Activated naive CD4-positive, alpha-beta T cell treated with anti-CD3 and anti-CD28 coated beads, Interleukin-2, amount 50 U/mL, for 24 hours (primary cell): ENCODE measurements at regions not wholly inside any gene's neighbourhood (a gene's known extent, or its start where the extent isn't known, plus 50 kb on each side); places are given as distances from the start of the nearest gene placed in this dataset.
"Not testable (repeated sequence)": the region's sequence is repeated elsewhere in the genome, so short reads cannot be mapped to it uniquely, and the experiment has no call there.

ENCODE experiments used
- H3K27ac Mint-ChIP-seq: one replicate; pipeline ENCODE4 v1.8.0; 2021; ENCODE audit warnings: mild to moderate bottlenecking, mixed read lengths
- H3K27me3 Mint-ChIP-seq: one replicate; pipeline ENCODE4 v1.8.0; 2021; ENCODE audit warnings: mixed read lengths
- H3K36me3 Mint-ChIP-seq: one replicate; pipeline ENCODE4 v1.8.0; 2021; ENCODE audit warnings: mixed read lengths
- H3K4me1 Mint-ChIP-seq: one replicate; pipeline ENCODE4 v1.8.0; 2021; ENCODE audit warnings: mixed read lengths
- H3K4me3 Mint-ChIP-seq: one replicate; pipeline ENCODE4 v1.8.0; 2021; ENCODE audit warnings: mild to moderate bottlenecking, mixed read lengths
- H3K9me3 Mint-ChIP-seq: one replicate; pipeline ENCODE4 v1.8.0; 2021; ENCODE audit warnings: mixed read lengths

DNA sequence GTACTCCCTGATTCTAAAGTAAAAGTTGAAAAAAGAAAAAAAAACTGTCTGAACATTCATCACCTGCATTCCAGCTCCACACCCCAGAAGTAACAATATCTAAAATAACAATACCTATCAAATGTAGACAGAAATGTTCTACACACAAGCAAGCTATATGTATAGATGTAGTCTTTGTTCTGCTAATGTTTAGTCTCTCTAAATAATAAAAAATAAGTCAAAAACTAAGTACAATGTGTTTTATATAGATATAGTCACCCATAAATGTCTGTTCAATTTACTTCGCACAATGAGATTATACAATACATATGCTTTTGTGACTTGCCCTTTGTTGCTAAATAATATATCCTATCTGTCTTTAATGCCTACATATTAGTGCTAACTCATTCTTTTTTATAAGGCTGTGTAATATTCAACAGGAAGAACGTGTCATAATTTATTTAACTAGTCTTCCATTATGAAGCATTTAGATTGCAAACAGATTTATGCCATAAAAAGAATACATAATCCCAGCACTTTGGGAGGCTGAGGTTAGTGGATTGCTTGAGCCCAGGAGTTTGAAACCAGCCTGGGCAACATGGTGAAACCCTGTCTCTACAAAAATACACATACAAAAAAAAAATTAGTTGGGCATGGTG lies 216.2 kb upstream of the ZNF217 start:
- Mint-ChIP-seq H3K4me3 (no peak overlapping the region), H3K27me3 (no peaks in the 10 kb centered on the region)

GRCh38 chr20:53809217-53809616 lies 215.6 kb upstream of the ZNF217 start:
- H3K36me3 Mint-ChIP-seq, result no peaks in the 10 kb centered on the region
- peak overlapping the region; percentile 41 for H3K27ac Mint-ChIP-seq
- no peak overlapping the region for H3K4me3 Mint-ChIP-seq
- peaks cover 10% of the 10 kb centered on the region for H3K4me1 Mint-ChIP-seq
- H3K27me3 Mint-ChIP-seq, result no peaks in the 10 kb centered on the region
- no peaks in the 10 kb centered on the region for H3K9me3 Mint-ChIP-seq

More for the DNA sequence above, 216.2 kb upstream of the ZNF217 start:
- Mint-ChIP-seq H3K36me3 (no peaks in the 10 kb centered on the region), H3K4me1 (peaks cover 15% of the 10 kb centered on the region), H3K27ac (no peak overlapping the region), H3K9me3 (no peaks in the 10 kb centered on the region)

GRCh38 chr20:53808733-53809132 lies 215.1 kb upstream of the ZNF217 start:
- Mint-ChIP-seq H3K4me3 (no peak overlapping the region), H3K4me1 (peaks cover 5% of the 10 kb centered on the region), H3K27me3 (no peaks in the 10 kb centered on the region), H3K36me3 (peaks cover 1% of the 10 kb centered on the region), H3K27ac (no peak overlapping the region), H3K9me3 (no peaks in the 10 kb centered on the region)

- not testable (repeated sequence) for H3K4me3 Mint-ChIP-seq, H3K4me1 Mint-ChIP-seq, H3K27me3 Mint-ChIP-seq, H3K36me3 Mint-ChIP-seq, H3K9me3 Mint-ChIP-seq, H3K27ac Mint-ChIP-seq
These were observed 214.7 kb upstream of the ZNF217 start for GRCh38 chr20:53808302-53808701.

DNA sequence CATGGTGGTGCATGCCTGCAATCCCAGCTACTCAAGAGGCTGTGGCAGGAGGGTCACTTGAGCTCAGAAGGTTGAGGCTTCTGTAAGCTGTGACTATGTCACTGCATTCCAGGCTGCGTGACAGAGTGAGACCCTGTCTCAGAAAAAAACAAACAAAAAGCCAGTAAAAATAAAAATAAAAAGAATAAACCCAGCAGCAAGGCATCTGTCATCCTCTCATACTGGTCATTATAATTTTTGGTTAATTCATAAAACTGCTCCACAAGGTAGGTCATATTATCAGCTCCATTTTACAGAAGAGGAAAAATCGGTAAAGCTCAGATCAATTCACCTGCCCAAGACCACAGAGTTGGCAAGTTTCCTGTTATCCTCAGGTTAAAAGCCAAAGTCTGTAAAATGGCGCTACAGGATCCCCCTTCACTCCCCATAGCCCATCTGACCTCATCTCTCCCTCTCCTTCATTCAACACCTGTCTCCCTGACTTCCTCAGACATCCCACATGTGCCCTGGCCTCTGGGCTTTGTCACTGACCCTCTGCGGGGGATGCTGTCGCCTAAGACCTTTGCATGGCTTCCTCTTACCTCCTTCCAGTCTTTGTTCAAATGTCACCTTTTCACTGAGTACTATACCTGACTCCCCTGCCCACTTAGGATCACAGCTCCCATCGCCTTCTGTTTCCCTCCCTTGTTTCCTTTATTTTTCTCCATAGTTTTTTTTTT lies 213.2 kb upstream of the ZNF217 start:
- no peak overlapping the region for H3K27ac Mint-ChIP-seq
- H3K4me3 Mint-ChIP-seq, result no peak overlapping the region
- no peaks in the 10 kb centered on the region for H3K9me3 Mint-ChIP-seq
- H3K27me3 Mint-ChIP-seq, result no peaks in the 10 kb centered on the region
- H3K4me1 Mint-ChIP-seq, result peaks cover 4% of the 10 kb centered on the region
- H3K36me3 Mint-ChIP-seq, result peaks cover 1% of the 10 kb centered on the region

- peaks cover 4% of the 10 kb centered on the region for H3K4me1 Mint-ChIP-seq
- H3K9me3 Mint-ChIP-seq, result no peaks in the 10 kb centered on the region
- H3K27me3 Mint-ChIP-seq, result no peaks in the 10 kb centered on the region
- no peak overlapping the region for H3K27ac Mint-ChIP-seq
- peaks cover 1% of the 10 kb centered on the region for H3K36me3 Mint-ChIP-seq
- H3K4me3 Mint-ChIP-seq, result no peak overlapping the region
These were observed 212.3 kb upstream of the ZNF217 start for GRCh38 chr20:53805895-53806384.

DNA sequence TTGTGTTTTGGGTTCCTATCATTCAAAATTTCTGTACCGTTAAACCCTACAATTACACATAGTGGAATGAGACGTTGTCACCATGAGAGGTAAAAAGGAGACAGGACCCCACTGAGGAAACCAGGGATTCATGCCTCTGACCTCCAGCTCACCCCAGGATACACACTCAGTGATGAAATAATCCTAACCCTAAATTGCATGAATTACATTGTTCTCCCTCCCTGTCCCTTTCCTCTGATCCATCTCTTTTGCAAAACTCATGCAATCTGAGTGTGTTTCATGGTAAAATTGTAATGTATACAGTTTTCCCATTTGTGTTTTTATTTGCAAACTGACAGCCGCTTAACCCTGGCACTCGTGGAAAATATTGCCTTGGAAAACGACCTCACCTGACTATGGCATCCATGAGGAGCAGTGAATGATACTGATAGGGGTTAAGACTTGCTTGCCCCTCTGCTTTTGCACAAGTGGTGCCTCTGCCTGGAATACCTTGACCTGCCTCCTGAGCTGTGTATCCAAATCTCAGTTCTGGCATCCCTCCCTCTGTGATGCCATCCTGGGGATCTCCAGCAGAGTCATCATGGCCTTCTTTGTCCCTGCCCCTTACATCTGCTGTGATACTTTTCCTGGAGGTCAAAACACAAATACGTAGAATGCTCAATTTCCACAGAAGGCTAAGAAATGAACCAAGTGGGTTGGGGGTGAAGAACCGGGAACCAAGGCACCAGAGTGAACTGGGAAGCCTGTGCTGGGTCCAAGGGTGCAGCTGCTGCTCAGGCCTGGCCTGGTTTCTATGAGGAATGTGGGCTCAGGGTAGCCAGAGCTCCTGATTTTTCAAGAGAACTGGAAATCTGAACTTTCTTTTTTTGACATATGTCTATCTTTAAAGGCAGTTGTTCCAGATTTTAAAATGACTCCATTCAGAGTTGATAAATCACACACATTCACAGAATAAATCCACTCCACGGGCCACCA lies 211.6 kb upstream of the ZNF217 start:
- Mint-ChIP-seq H3K4me1 (peaks cover 4% of the 10 kb centered on the region), H3K9me3 (no peaks in the 10 kb centered on the region), H3K36me3 (peaks cover 1% of the 10 kb centered on the region), H3K4me3 (no peak overlapping the region), H3K27me3 (no peaks in the 10 kb centered on the region), H3K27ac (no peak overlapping the region)

GRCh38 chr20:53804308-53804707 lies 210.7 kb upstream of the ZNF217 start:
- H3K9me3 Mint-ChIP-seq, H3K36me3 Mint-ChIP-seq, H3K4me3 Mint-ChIP-seq, H3K27me3 Mint-ChIP-seq, H3K4me1 Mint-ChIP-seq, H3K27ac Mint-ChIP-seq: not testable (repeated sequence)

GRCh38 chr20:53803492-53804155 lies 210.0 kb upstream of the ZNF217 start:
- Mint-ChIP-seq H3K27me3 (no peaks in the 10 kb centered on the region), H3K4me1 (no peaks in the 10 kb centered on the region), H3K4me3 (no peak overlapping the region), H3K27ac (no peak overlapping the region), H3K9me3 (no peaks in the 10 kb centered on the region), H3K36me3 (peaks cover 1% of the 10 kb centered on the region)

DNA sequence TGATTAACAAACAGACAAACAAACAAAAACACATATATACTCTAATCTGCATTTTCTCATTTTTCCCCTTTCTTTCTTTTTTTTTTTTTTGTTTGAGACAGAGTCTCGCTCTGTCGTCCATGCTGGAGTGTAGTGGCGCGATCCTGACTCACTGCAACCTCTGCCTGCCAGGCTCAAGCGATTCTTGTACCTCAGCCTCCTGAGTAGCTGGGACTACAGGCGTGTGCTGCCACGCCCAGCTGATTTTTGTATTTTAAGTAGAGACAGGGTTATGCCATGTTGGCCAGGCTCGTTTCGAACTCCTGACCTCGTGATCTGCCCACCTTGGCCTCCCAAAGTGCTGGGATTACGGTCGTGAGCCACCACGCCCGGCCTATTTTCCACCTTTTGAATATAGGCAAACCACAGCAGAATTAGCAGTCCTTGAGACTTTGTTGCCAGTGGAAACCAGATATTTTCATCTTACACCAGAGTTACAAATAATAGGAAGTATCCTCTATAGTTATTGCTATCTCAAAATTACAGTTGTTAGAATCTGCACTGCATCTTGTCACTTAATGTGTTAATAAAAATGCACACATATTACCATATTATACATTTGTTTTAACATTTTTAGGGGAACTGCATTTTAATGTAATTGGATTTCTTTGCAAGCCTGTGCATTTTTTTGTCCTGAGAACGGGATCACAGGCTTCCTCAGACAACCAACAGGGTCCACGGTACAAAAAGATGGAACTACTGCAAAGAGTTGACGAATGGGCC lies 208.2 kb upstream of the ZNF217 start:
- Mint-ChIP-seq H3K36me3 (peaks cover 1% of the 10 kb centered on the region), H3K4me1 (no peaks in the 10 kb centered on the region), H3K27me3 (no peaks in the 10 kb centered on the region), H3K9me3 (no peaks in the 10 kb centered on the region), H3K4me3 (no peak overlapping the region), H3K27ac (no peak overlapping the region)

DNA sequence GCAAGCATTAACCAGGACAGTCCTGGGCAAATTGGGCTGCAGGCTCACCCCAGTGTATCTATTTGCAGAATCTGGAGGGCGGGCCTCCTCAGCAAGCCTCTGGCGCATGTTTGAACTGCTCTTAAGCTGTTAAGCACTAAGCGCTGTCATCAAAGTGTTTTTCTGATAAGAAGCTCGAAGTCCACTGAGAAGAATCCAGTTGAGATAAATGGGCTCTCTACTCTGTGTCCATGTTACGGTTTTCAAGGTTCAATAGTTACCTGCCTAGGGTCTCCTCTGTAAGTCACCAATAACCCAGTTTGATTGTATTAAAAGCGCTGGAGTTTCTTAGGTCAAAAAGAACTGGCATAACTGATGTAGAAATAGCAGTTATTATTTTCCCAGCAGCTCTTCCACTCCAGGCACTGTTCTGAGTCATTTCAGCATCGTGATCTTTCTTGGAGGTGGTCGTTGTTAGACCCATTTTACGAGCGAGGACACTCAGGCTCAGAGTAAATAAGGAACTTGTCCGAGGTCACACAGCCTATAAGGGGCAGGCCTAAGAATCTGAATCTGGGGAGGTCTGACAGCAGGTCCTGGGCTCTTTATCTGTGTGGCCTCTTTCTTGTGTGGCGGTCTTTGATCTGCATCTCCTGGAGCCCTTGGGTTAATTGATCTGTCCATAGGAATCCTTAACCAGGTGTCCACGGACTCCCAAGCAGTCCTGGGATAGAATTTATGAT lies 207.4 kb upstream of the ZNF217 start:
- H3K9me3 Mint-ChIP-seq, result no peaks in the 10 kb centered on the region
- no peaks in the 10 kb centered on the region for H3K4me1 Mint-ChIP-seq
- H3K27me3 Mint-ChIP-seq, result no peaks in the 10 kb centered on the region
- peaks cover 1% of the 10 kb centered on the region for H3K36me3 Mint-ChIP-seq
- no peak overlapping the region for H3K27ac Mint-ChIP-seq
- no peak overlapping the region for H3K4me3 Mint-ChIP-seq

- H3K36me3 Mint-ChIP-seq, result peaks cover 1% of the 10 kb centered on the region
- H3K27me3 Mint-ChIP-seq, result no peaks in the 10 kb centered on the region
- H3K9me3 Mint-ChIP-seq, result no peaks in the 10 kb centered on the region
- H3K27ac Mint-ChIP-seq, result no peak overlapping the region
- H3K4me1 Mint-ChIP-seq, result no peaks in the 10 kb centered on the region
- no peak overlapping the region for H3K4me3 Mint-ChIP-seq
These were observed 206.8 kb upstream of the ZNF217 start for GRCh38 chr20:53800418-53800817.

GRCh38 chr20:53797085-53797484 lies 203.4 kb upstream of the ZNF217 start:
- no peak overlapping the region for H3K4me3 Mint-ChIP-seq
- no peak overlapping the region for H3K27ac Mint-ChIP-seq
- no peaks in the 10 kb centered on the region for H3K4me1 Mint-ChIP-seq
- H3K27me3 Mint-ChIP-seq, result no peaks in the 10 kb centered on the region
- no peaks in the 10 kb centered on the region for H3K36me3 Mint-ChIP-seq
- H3K9me3 Mint-ChIP-seq, result no peaks in the 10 kb centered on the region

DNA sequence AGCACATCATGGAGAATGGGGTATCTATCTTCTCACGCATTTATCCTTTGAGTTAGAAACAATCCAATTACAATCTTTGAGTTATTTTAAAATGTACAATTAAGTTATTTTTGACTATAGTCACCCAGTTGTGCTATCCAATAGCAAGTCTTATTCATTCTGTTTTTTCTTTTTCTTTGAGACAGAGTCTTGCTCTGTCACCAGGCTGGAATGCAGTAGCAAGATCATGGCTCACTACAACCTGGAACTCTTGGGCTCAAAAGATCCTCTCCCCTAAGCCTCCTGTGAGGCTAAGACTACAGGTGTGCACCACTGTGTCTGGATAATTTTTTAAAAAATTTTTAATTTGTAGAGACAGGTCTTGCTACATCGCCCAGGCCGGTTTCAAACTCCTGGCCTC lies 201.5 kb upstream of the ZNF217 start:
- H3K4me1 Mint-ChIP-seq, result peaks cover 3% of the 10 kb centered on the region
- no peak overlapping the region for H3K4me3 Mint-ChIP-seq
- no peaks in the 10 kb centered on the region for H3K36me3 Mint-ChIP-seq
- H3K27ac Mint-ChIP-seq, result no peak overlapping the region
- H3K27me3 Mint-ChIP-seq, result no peaks in the 10 kb centered on the region
- no peaks in the 10 kb centered on the region for H3K9me3 Mint-ChIP-seq
